ENCODE measurements at regions not wholly inside any gene's neighbourhood (a gene's known extent, or its start where the extent isn't known, plus 50 kb on each side); places are given as distances from the start of the nearest gene placed in this dataset.
A peak's percentile ranks its signal among the peaks of the same experiment; 100 is the strongest.

- DNase-seq (ENCODE audit: low read depth) = no peak
Measured at GRCh38 chr2:200013906-200014305, 58.5 kb downstream of the MAIP1 start.

GRCh38 chr2:200021449-200022114 is 66.2 kb downstream of the MAIP1 start:
- DNase-seq (ENCODE audit: low read depth) = no peak

DNA sequence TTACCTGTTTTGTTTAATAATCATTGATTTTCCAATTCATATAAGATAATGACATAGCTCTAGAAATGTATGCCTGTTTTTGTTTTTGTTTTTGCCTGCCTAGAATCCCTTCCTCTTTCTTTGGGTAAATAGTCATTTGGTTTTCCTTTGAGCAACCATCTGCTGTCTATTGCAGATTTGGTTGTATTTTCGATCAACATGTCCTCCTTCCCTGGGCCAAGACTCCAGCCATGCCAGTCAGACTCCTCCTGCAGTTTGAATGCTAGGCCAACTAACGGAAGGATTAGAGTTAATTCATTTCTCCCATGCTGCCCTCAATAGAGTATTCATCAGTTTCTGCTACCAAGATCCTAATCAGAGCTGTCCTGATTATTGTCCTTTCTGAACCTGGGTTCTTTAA is 67.1 kb downstream of the MAIP1 start:
- no peak for DNase-seq (ENCODE audit: low read depth)

DNA sequence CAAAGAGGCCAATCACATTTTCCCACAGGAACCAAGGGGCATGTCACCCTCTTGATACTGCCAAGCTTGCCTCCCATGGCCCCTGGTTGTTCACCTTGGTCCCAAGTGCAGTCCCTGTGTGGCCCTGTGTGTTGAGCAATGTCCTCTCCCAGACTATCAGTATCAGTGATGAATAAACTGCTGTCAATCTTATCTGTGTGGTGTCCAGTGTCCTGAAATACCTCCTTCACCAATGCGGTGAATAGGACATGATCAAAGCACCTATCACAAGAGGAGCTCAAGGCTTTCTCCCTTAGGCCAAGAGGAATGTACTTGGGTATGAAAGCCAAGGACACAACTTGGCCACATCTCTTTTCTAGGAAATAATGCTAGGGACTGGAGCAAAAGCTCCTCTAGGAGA is 68.2 kb downstream of the MAIP1 start:
- no peak for DNase-seq (ENCODE audit: low read depth)

GRCh38 chr2:200025717-200026116 is 70.3 kb downstream of the MAIP1 start:
- DNase-seq (ENCODE audit: low read depth) = no peak

DNA sequence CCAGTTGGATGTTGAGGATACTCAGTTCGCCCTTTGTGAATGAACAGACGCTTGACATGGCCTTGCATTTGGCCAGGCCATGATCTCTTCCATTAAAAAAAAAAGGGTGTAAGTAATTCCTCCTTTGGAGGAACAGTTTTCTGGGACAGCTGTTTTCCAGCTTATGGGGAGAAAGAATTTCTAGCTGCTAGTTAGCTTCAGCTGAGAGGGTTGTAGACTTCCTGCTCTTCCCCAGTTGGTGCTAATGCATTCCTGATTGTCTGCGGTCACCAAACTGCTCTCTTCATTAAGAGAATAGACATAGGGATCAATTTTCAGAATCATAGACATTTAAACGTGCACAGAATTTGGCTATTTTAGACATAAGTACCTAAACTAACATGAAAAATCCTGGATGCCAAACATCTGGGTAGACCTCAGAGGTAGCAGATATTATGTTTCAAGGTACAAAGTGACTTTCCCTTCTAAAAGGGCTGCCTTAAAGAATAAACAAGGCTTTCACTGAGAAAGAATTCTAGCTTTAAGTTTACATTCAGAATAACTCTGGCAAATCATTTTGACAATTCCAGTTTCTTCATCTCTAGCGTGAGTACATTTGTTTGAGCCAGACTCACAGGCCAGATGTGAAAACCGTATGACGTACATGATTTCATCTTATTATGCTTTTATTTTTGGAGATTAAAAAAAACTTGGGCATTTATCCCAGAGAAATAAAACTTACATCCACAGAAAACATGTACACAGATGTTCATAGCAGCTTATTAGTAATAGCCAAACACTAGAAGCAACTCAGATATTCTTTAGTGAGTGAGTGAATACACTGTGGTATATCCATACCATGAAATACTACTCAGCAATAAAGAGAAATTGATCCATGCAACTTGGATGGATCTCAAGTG is 71.2 kb downstream of the MAIP1 start:
- DNase-seq (ENCODE audit: low read depth) = no peak

DNA sequence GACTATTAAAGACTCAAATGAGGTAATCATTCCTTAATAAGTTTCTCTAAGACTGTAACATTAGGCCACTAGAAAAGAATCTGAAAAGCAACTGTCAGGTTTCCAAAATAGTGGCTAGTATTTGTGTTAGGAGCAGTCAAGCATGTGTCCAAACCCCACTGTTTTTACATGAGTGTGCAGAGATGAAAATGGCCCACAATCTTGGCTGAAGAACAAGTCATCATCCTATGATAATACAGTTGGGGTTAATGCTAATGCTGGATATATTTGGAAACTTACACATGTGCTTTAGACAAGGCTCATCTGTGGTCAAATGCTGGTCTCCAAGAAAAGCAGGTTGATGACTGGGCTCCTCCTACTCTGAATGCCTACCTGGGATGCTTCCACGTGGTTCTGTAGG is 73.6 kb downstream of the MAIP1 start:
- no peak for DNase-seq (ENCODE audit: low read depth)

GRCh38 chr2:200032895-200033294 is 77.5 kb downstream of the MAIP1 start:
- no peak for DNase-seq (ENCODE audit: low read depth)

DNA sequence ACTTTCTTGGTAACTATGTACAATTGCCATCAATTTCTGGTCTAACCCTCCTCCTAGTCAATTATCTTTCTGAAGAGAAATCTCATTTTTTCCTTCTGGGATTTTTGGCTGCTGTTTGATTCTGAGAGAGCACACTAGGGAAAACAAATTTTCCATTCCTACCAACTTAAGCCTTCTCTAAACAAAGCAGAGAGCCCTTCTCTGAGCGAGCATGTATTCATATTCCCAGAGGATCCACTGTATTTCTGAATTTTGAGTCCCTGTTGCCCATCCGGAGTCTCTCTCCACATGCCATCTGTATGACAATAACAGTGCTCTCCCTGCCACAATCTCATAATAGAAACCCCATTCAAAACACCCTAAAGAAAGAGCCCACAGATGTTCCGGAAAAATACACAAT is 78.5 kb downstream of the MAIP1 start:
- DNase-seq (ENCODE audit: low read depth) = no peak

GRCh38 chr2:200034816-200035215 is 79.4 kb downstream of the MAIP1 start:
- DNase-seq (ENCODE audit: low read depth) = no peak

GRCh38 chr2:200039724-200040650 is 84.6 kb downstream of the MAIP1 start:
- no peak for DNase-seq (ENCODE audit: low read depth)

GRCh38 chr2:200040831-200041230 is 85.4 kb downstream of the MAIP1 start:
- no peak for DNase-seq (ENCODE audit: low read depth)

GRCh38 chr2:200041639-200042038 is 86.3 kb downstream of the MAIP1 start:
- no peak for DNase-seq (ENCODE audit: low read depth)

DNA sequence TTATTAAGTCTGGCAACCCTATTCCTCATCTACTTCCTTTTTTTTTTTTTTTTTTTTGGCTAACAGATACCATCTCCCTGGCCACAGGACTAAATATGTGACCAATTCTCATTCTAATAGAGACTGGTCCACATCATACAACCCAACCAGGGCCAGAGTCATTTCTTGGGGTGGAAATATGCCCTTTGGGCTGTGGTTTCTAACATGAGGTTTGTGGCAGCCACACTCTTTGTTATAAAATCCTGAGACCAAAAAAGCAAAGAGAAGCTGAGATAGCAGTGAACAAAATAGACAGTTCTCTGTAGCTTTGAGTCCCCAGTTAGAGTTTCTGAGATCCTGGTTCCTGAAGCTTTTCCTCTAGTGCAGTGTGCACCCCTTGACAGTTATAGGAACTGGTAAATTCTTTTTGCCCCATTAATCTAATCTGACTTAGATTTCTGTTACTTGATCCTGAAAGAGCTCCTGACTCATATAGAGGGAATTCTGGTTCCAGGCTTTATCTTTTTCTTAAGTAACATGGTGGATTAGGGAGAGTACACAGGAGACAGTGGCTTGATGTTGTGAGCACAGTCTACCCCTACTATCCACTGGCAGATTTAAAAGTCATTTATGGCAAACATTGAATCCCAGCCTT is 86.8 kb downstream of the MAIP1 start:
- peak; percentile 82 for DNase-seq (ENCODE audit: low read depth)

GRCh38 chr2:200042944-200043343 is 87.6 kb downstream of the MAIP1 start:
- peak; percentile 66 for DNase-seq (ENCODE audit: low read depth)

GRCh38 chr2:200044453-200044852 is 89.1 kb downstream of the MAIP1 start:
- no peak for DNase-seq (ENCODE audit: low read depth)

DNA sequence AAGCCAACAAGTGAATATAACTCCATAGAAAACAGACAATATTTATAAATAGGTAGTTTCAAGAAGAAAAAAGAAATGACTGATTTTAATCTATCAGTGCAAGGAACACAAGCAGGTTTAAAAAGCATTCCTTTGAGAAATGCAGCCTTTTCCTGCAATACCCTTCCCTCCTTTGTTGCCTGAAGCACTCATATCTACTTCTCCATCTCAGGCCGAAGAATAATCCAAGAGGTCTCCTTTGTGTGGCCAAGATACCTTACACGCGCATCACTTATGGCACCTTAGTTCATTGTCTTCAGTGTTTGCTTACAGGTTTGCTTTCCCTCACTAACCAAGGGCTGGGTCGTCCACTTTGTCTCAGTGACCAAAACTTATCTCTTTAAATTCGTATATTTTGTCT is 93.0 kb downstream of the MAIP1 start:
- DNase-seq (ENCODE audit: low read depth) = no peak

- DNase-seq (ENCODE audit: low read depth) = no peak
Measured at GRCh38 chr2:200049086-200049485, 93.7 kb downstream of the MAIP1 start.

GRCh38 chr2:200050921-200051610 is 95.7 kb downstream of the MAIP1 start:
- DNase-seq (ENCODE audit: low read depth) = no peak

DNA sequence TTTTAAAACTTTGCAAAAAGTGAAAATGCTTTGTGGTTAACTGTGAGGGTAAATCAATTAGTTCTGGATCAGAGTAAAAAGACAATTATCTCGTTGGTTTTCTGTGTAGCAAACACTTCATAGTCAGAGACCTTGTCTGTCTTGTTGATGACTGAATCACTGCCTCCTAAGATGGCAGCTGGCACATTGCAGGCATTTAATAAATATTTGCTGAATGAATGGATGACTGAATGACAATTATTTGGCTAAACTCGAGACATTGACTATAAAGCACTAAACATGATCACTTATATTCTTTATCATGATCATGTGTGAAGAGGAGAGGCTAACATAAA is 96.2 kb downstream of the MAIP1 start:
- no peak for DNase-seq (ENCODE audit: low read depth)

- no peak for DNase-seq (ENCODE audit: low read depth)
Measured at GRCh38 chr2:200052627-200053026, 97.2 kb downstream of the MAIP1 start.
